ENCODE measurements at regions not wholly inside any gene's neighbourhood (a gene's known extent, or its start where the extent isn't known, plus 50 kb on each side); places are given as distances from the start of the nearest gene placed in this dataset.

DNA sequence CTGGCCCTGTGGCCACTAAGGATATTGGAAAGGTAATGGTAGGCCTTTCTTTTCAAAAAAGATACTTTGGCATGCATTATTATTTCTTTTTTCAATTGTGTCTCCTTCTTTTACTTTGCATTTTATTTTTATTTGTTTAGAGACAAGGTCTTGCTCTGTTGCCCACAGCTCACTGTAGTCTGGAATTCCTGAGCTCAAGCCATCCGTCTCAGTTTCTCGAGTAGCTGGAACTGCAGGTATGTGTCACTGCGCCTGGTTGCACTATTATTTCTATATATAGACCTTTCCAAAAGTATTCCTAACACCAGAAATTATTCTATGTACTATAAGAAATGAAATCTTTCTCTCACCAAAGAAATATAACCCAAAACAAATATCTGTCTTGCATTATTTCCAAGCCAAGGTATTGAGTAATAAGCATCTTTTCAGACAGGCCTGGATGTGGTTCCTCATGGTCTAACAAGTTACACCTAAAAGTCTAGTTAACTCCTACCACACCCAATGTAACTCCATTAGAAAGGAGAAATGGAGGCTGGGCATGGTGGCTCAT, 500.8 kb upstream of the ANKRD30A start:
- H3K9ac ChIP-seq (ENCODE audit: low read depth, low read length), result no peak overlapping the region
- POLR2A ChIA-PET (ENCODE audit: unreplicated experiment), result no interaction called here
- no peak overlapping the region for H3K4me3 ChIP-seq (ENCODE audit: insufficient read depth, low read depth, low read length)
- H3K36me3 ChIP-seq (ENCODE audit: control insufficient read depth, insufficient read depth, low read length), result no peaks in the 10 kb centered on the region
- in situ Hi-C loops (cut with MboI; ENCODE audit: low sequenced_read_pairs) (no loop called here), dilution Hi-C loops (cut with HindIII; ENCODE audit: low sequenced_read_pairs, unreplicated experiment) (no loop called here), intact Hi-C loops (cut with micrococcal nuclease) (no loop called here)
- DNase-seq, result no peak
- no peak overlapping the region for H3K4ac ChIP-seq (ENCODE audit: low read depth, low read length)
- no peak overlapping the region for H4K5ac ChIP-seq (ENCODE audit: low read depth, low read length)
- no peaks in the 10 kb centered on the region for H3K9me3 ChIP-seq (ENCODE audit: control insufficient read depth, insufficient read depth, low read length)
- CTCF ChIA-PET, result no interaction called here
- no peak overlapping the region for H2BK5ac ChIP-seq (ENCODE audit: low read depth, low read length, poor library complexity, severe bottlenecking)
- no peak overlapping the region for H4K91ac ChIP-seq (ENCODE audit: insufficient read depth, low read depth, low read length)
- no peak overlapping the region for H3K23ac ChIP-seq (ENCODE audit: low read depth, low read length)
- no peaks in the 10 kb centered on the region for H3K27me3 ChIP-seq (ENCODE audit: control insufficient read depth, insufficient read depth, low read length)
- no peak overlapping the region for H3K14ac ChIP-seq (replicated peaks; ENCODE audit: low read depth, low read length)
- no peak overlapping the region for H2BK15ac ChIP-seq (ENCODE audit: low read depth, low read length)
- no peak overlapping the region for H3K56ac ChIP-seq (ENCODE audit: extremely low read depth, insufficient read depth, low read length)
- H3K4me1 ChIP-seq (ENCODE audit: control insufficient read depth, insufficient read depth, low read length), result no peaks in the 10 kb centered on the region
- no peak for ATAC-seq (ENCODE audit: low read depth)
- H4K20me1 ChIP-seq (ENCODE audit: insufficient read depth, low read length), result no peaks in the 10 kb centered on the region
- H3K4me2 ChIP-seq (ENCODE audit: low read depth, low read length), result no peak overlapping the region
- no peak overlapping the region for H2BK20ac ChIP-seq (ENCODE audit: low read depth, low read length)
- no peak for TF ChIP-seq CHD1 (IDR thresholded peaks at IDR 0.05; ENCODE audit: low read depth, low read length)
- TF ChIP-seq RCOR1 (IDR thresholded peaks at IDR 0.05; ENCODE audit: insufficient replicate concordance, low read length), result no peak
- no peak for TF ChIP-seq RAD21 (IDR thresholded peaks at IDR 0.05; ENCODE audit: low read length)
- TF ChIP-seq CEBPB (IDR thresholded peaks at IDR 0.05; ENCODE audit: low read depth, low read length), result no peak
- no peak for TF ChIP-seq FOS (IDR thresholded peaks at IDR 0.05; ENCODE audit: low read depth, low read length)
- no peak for TF ChIP-seq MAFK (IDR thresholded peaks at IDR 0.05; ENCODE audit: low read depth, low read length)
- TF ChIP-seq RFX5 (IDR thresholded peaks at IDR 0.05; ENCODE audit: low read depth, low read length), result no peak
- no peak for TF ChIP-seq MXI1 (IDR thresholded peaks at IDR 0.05; ENCODE audit: borderline replicate concordance, low read depth, low read length)
- TF ChIP-seq, protein P1, sequence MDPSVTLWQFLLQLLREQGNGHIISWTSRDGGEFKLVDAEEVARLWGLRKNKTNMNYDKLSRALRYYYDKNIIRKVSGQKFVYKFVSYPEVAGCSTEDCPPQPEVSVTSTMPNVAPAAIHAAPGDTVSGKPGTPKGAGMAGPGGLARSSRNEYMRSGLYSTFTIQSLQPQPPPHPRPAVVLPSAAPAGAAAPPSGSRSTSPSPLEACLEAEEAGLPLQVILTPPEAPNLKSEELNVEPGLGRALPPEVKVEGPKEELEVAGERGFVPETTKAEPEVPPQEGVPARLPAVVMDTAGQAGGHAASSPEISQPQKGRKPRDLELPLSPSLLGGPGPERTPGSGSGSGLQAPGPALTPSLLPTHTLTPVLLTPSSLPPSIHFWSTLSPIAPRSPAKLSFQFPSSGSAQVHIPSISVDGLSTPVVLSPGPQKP (IDR thresholded peaks at IDR 0.05; ENCODE audit: borderline replicate concordance, low read depth, low read length), result no peak
- no peak for TF ChIP-seq BHLHE40 (IDR thresholded peaks at IDR 0.05; ENCODE audit: low read depth, low read length)
- TF ChIP-seq, protein P2, sequence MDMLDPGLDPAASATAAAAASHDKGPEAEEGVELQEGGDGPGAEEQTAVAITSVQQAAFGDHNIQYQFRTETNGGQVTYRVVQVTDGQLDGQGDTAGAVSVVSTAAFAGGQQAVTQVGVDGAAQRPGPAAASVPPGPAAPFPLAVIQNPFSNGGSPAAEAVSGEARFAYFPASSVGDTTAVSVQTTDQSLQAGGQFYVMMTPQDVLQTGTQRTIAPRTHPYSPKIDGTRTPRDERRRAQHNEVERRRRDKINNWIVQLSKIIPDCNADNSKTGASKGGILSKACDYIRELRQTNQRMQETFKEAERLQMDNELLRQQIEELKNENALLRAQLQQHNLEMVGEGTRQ (IDR thresholded peaks at IDR 0.05; ENCODE audit: low read depth, low read length), result no peak
- TF ChIP-seq NFE2L2 (IDR thresholded peaks at IDR 0.05; ENCODE audit: low read depth, low read length), result no peak
- no peak for TF ChIP-seq POLR2A (IDR thresholded peaks at IDR 0.05; ENCODE audit: low read depth, low read length)
- TF ChIP-seq, protein P3, sequence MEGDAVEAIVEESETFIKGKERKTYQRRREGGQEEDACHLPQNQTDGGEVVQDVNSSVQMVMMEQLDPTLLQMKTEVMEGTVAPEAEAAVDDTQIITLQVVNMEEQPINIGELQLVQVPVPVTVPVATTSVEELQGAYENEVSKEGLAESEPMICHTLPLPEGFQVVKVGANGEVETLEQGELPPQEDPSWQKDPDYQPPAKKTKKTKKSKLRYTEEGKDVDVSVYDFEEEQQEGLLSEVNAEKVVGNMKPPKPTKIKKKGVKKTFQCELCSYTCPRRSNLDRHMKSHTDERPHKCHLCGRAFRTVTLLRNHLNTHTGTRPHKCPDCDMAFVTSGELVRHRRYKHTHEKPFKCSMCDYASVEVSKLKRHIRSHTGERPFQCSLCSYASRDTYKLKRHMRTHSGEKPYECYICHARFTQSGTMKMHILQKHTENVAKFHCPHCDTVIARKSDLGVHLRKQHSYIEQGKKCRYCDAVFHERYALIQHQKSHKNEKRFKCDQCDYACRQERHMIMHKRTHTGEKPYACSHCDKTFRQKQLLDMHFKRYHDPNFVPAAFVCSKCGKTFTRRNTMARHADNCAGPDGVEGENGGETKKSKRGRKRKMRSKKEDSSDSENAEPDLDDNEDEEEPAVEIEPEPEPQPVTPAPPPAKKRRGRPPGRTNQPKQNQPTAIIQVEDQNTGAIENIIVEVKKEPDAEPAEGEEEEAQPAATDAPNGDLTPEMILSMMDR (conservative IDR thresholded peaks at IDR 0.05; ENCODE audit: low read depth, low read length), result no peak
- no peak for TF ChIP-seq SMC3 (IDR thresholded peaks at IDR 0.05; ENCODE audit: low read depth, low read length)
- no peak overlapping the region for H2AFZ ChIP-seq (replicated peaks; ENCODE audit: low read length, poor library complexity)
- WGBS, 2 experiments (ENCODE audit: extremely low coverage in 2 of 2, insufficient read length in 1 of 2), result no CpG with 5 or more reads among the region's 3 CpGs
- no peak overlapping the region for H3K18ac ChIP-seq (ENCODE audit: low read depth, low read length)
- H2AK9ac ChIP-seq (replicated peaks; ENCODE audit: low read depth, low read length, poor library complexity), result no peak overlapping the region
- H3K27ac ChIP-seq (ENCODE audit: insufficient read depth, low read length), result no peak overlapping the region
- H2BK120ac ChIP-seq (ENCODE audit: low read depth, low read length), result no peak overlapping the region
- peaks cover 4% of the 10 kb centered on the region; the same call in 1 of the 2 replicates for H3K9me1 ChIP-seq (ENCODE audit: insufficient read depth, low read length)
- no peak overlapping the region for H2AK5ac ChIP-seq (ENCODE audit: low read depth, low read length)
- no peaks in the 10 kb centered on the region for H3K79me1 ChIP-seq (ENCODE audit: low read depth in 1 of 2, low read length in 2 of 2)
- BruUV-seq (replicated peaks), result no TSS peak
- H4K8ac ChIP-seq (ENCODE audit: low read depth in 2 of 2, low read length in 2 of 2), result no peak overlapping the region

All from IMR-90 (cell line).